NCI-H526 (cell line): ENCODE measurements at regions not wholly inside any gene's neighbourhood (a gene's known extent, or its start where the extent isn't known, plus 50 kb on each side); places are given as distances from the start of the nearest gene placed in this dataset.

Experiments
- DNase-seq, 2 experiments: peaks; one replicate each; lab custom pipeline; 2025; lab: John Stamatoyannopoulos, UW

- no peak for DNase-seq
Observed at GRCh38 chr10:21019436-21019835, 122.3 kb upstream of the NEBL start.

- DNase-seq = no peak
Observed at GRCh38 chr10:21015851-21016250, 118.7 kb upstream of the NEBL start.

- no peak for DNase-seq
Observed at GRCh38 chr10:21014141-21014540, 117.0 kb upstream of the NEBL start.

- no peak for DNase-seq
Observed at GRCh38 chr10:21011433-21012018, 114.4 kb upstream of the NEBL start.

- DNase-seq = no peak
Observed at GRCh38 chr10:21010615-21011014, 113.5 kb upstream of the NEBL start.

GRCh38 chr10:21003240-21003822 lies 106.2 kb upstream of the NEBL start:
- DNase-seq = peak in 1 of 2 experiments; percentile 10

GRCh38 chr10:21002091-21002878 lies 105.2 kb upstream of the NEBL start:
- no peak for DNase-seq

- DNase-seq = no peak
Observed at GRCh38 chr10:20999699-21000098, 102.6 kb upstream of the NEBL start.

- no peak for DNase-seq
Observed at GRCh38 chr10:20998036-20998435, 100.9 kb upstream of the NEBL start.

GRCh38 chr10:20995123-20995987 lies 98.2 kb upstream of the NEBL start:
- peak; percentile 20 to 49 for DNase-seq

GRCh38 chr10:20993830-20994527 lies 96.9 kb upstream of the NEBL start:
- no peak for DNase-seq

GRCh38 chr10:20993389-20993788 lies 96.3 kb upstream of the NEBL start:
- no peak for DNase-seq

- DNase-seq = peak; percentile 16 to 25
Observed at GRCh38 chr10:20991526-20991925, 94.4 kb upstream of the NEBL start.

- no peak for DNase-seq
Observed at GRCh38 chr10:20990604-20991003, 93.5 kb upstream of the NEBL start.

GRCh38 chr10:20988357-20988983 lies 91.4 kb upstream of the NEBL start:
- no peak for DNase-seq

GRCh38 chr10:20986049-20986448 lies 88.9 kb upstream of the NEBL start:
- DNase-seq = peak; percentile 48 to 65

- peak; percentile 48 to 51 for DNase-seq
Observed at GRCh38 chr10:20984662-20985061, 87.6 kb upstream of the NEBL start.

GRCh38 chr10:20981419-20981953 lies 84.4 kb upstream of the NEBL start:
- DNase-seq = no peak

GRCh38 chr10:20978617-20979016 lies 81.5 kb upstream of the NEBL start:
- no peak for DNase-seq

GRCh38 chr10:20977300-20977699 lies 80.2 kb upstream of the NEBL start:
- DNase-seq = peak in 1 of 2 experiments; percentile 4

- DNase-seq = no peak
Observed at GRCh38 chr10:20976891-20977290, 79.8 kb upstream of the NEBL start.
